Embryonic facial prominence (tissue), 1 donor: ENCODE measurements at regions not wholly inside any gene's neighbourhood (a gene's known extent, or its start where the extent isn't known, plus 50 kb on each side); places are given as distances from the start of the nearest gene placed in this dataset.

Experiments
- DNase-seq: peaks from one replicate; pipeline ENCODE4 v3.0.0-alpha.2; 2016; ENCODE audit errors: extremely low spot score

DNA sequence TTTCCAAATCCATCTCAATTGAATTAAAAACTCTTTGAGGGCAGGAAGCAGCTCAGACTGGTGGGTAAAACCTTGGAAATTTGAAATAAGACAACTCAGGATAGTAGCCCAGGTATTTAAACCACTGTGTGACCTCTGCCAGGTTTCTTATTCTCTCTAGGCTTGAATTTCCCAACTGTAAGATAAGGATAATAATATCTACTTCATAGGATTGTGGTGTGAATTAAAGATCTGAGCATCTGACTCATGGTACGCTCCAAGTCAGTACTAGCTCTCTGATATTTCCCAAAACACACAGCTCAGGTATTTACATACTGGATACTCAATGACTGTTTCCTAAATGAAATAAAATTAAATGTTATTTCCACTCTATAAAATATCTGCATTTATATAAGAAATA, 337.2 kb downstream of the LTN1 start:
- DNase-seq, result no peak

DNA sequence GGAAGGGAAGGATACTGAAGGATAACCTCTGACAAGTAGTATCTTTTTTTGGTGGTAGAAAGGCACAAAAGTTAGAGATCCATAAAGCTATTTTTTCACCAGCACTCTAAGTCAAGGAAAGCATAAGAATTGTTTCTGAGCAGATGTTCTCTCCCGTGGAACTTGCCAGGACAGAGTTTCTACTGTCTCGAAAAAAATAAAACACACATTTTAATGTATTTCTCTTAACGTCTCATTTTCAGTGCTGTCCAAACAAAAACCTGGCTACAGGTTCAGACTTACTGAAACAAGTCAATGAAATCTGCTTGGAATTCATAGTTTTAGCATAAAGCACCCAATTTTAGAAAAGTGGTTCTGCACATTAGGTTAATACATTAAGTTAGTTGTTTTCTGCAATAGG, 338.3 kb downstream of the LTN1 start:
- no peak for DNase-seq

GRCh38 chr21:28644762-28645161, 347.9 kb downstream of the LTN1 start:
- DNase-seq, result no peak

- no peak for DNase-seq
Observed at GRCh38 chr21:28642891-28643290, 349.8 kb downstream of the LTN1 start.

DNA sequence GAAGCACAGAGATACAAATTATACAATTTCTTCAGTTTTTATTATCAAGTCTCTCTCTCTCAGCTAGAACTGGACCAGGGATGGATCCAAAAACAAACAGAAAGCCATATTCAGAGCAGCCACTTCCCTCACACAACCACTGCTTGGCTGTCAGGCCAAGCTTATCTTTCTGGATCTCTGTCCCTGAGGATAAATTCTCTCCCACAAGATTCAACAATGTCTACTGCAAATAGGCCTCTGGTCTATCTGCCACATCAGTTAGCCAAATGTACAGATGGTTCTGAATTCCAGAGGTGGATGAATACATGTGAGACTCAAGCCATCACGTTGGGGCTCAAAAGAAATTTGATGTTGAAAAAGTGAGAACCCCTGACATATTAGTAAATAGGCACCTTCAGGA, 350.9 kb downstream of the LTN1 start:
- no peak for DNase-seq

- DNase-seq, result no peak
Observed at GRCh38 chr21:28640326-28640725, 352.4 kb downstream of the LTN1 start.

DNA sequence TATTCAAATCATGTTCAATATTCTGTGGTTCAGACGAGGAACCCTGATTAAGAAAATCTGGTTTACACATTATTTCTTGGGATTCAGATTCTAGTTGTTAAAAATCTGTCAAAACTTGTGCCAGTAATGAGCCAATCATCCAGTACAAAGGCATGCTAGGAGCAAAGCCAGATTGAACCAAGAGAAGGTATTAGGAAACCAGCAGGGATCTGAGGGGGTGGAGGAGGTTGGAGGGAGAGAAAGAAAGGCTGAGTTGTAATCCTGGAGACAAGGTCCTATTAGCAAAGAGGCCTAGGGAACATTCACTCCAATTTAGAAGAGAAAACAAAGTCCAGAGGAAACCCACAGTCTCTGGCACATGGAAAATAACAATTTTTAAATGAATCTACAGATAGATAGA, 352.9 kb downstream of the LTN1 start:
- DNase-seq, result no peak

GRCh38 chr21:28636752-28637691, 355.7 kb downstream of the LTN1 start:
- DNase-seq, result no peak

DNA sequence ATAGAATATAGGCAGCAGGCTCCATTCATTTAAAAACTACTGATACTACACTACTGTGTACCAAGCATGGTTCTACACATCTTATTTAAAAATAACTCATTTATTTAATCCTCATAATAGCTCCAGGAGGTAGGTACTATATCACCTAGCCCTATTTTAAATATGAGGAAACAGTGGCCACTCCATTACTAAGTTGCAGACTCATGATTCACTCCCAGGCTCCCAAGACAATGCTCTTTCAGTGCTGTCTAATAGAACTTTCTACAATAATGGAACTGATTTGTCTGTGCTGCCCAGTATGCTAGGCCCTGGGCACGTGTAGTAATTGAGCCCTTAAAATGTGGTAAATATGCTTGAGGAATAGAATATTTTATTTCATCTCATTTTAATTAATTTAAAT, 357.1 kb downstream of the LTN1 start:
- DNase-seq, result no peak

DNA sequence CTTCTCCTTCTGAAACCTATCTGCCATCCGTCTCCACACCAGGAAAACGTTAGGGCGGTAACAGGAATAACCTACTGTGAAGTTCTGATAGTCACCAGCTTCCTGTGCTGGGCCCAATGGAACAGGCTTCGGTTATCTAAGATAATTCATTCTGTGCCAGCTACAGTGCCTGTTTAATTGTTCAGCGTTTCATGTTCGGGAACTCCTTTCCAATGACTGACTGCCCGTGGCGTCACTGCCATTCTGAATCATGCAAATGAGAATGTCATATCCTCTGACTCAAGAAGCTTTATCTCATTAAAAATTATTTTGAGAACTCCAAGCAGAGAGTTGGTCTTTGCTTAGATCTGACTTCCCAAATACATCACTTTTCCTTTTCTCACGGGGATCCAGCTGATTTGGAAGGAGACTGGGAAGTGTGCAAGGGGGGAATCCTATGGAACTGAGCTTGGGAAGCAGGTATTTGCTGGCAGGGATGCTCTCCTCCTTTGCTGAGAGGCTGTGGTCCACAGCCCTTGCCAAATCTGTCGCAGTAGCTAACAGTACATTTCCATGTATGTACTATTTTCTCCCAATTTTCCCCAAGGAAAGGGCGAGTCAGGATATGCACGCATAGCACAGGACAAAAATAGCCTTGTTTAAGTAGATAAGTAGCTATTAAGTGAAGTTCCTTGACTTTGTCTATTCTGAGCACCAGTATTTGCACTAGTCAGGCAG, 358.7 kb downstream of the LTN1 start:
- no peak for DNase-seq

GRCh38 chr21:28632755-28633408, 359.8 kb downstream of the LTN1 start:
- DNase-seq, result no peak

DNA sequence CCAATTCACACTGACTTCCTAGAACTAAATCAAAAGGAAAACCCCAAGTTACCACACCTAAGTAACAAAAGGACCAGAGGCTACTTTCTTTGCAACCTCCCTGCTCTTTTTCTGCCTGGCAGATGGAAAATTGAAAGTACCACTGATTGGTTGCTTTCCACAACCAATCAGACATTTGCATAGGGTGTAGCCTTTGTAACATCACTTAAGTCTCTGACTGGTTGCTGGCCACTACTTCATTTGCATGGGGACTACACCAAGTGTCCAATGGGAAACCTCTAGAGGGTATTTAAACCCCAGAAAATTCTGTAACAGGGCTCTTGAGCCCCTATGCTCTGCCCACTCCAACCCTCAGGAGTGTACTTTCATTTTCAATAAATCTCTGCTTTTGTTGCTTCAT, 365.0 kb downstream of the LTN1 start:
- no peak for DNase-seq

DNA sequence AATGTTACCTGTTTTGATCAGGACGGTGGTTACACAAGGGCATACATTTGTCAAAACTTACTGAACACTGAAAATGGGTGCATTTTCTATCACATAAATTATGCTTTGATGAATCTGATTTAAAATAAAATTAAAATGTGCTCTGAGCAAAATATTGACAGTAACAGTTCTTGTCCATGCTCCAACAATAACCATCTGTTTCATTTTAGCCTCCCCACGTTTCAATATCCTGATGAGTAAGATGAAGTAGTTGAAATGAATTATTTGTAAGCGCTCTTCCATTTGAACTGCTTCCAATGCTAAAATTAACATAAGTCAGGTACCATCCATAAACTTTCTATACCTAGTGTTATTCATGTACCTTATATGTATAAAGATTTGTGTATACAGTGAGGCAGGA, 365.4 kb downstream of the LTN1 start:
- no peak for DNase-seq

DNA sequence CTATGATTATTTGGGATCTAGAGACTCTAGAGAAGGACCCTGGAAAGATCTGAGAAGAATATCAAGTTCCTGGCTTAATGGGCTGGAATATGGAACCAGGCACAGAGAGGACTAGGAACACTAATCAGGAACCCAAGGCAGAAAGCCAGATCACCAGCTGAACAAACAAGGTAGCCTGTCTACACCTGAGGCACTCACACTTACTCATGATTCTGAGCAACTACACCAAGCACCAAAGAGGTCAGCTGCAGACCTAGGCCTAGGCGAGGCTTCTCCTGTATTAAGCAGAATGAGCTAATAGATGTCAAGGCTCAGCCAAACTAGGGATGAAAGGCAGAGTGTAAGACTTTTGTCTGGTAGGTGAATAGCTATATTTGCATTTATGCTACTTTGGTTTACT, 368.1 kb downstream of the LTN1 start:
- DNase-seq, result no peak

DNA sequence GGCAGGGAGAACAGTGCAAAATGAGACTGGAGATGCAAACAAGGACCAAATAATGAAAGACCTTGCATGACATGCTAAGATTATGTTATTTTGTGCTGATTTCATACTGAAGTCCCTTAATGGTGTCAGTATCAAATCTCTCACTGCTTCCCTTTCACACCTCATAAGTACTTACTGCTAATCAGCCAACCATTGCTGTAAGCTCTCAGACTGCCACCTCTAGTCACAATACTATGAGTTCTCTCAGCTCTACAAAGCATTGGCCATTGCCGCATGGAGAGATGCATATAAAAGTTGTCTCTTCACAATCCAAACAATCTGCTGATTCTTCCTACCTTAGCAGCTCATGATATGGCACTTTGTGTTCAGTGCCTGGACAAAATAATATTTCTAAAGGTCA, 375.4 kb downstream of the LTN1 start:
- no peak for DNase-seq

GRCh38 chr21:28615276-28615675, 377.4 kb downstream of the LTN1 start:
- no peak for DNase-seq

- DNase-seq, result no peak
Observed at GRCh38 chr21:28614791-28615190, 377.9 kb downstream of the LTN1 start.

- DNase-seq, result no peak
Observed at GRCh38 chr21:28608646-28609045, 384.0 kb downstream of the LTN1 start.

DNA sequence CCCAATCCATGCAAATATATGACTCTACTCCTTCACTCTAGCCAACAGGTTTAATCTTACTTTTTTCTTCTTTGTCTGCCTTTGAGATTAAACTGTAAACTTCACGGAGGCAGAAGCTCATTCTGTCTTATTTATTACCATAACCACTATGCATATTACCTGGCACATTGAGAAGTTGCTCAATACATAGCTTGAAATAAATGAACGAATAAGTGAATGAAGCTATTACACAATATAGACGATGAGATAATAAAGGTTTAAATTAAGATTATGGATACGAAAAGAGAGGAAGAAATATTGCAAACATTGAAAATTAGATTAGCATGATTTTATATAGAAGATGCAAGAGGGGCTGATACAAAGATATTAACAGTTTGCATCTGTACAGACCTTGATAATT, 385.1 kb downstream of the LTN1 start:
- no peak for DNase-seq

GRCh38 chr21:28604946-28605537, 387.6 kb downstream of the LTN1 start:
- no peak for DNase-seq

DNA sequence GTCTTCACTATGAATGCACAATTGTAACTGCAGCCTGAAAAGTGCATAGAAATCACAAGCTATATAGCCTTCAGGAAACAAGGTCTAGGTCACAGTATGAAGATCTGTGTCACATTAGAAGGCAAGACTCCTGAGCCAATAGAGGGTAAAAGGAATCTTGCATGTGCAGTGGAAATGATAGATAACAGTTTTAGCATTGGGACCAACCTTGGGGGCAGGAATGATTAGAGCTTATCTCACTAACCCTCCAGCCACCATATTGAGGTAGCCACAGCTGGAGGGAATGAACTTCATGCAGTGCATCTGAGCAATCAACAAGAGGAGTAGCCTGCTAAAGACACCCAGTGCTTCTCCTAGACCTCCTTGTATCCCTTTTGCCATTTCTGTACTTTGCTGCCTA, 390.1 kb downstream of the LTN1 start:
- DNase-seq, result no peak

DNA sequence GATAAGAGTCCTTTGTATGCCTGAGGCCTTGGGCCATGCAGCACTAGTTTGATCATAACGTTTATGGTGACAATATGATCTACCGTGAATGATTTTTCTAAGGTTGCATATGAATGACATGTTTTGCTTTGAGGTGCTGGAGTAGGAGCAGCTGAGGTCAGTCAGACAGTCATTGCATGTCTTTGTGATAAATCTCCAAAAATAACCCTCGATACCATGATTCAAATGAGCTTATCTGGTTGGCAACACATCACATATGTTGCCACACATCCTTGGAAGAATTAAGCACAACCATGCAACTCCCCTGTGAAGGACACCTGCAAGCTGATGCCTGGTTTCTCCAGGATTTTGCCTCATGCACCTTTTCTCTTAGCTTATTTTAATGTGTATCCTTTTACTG, 394.5 kb downstream of the LTN1 start:
- no peak for DNase-seq
